ENCODE measurements at regions not wholly inside any gene's neighbourhood (a gene's known extent, or its start where the extent isn't known, plus 50 kb on each side); places are given as distances from the start of the nearest gene placed in this dataset.

DNA sequence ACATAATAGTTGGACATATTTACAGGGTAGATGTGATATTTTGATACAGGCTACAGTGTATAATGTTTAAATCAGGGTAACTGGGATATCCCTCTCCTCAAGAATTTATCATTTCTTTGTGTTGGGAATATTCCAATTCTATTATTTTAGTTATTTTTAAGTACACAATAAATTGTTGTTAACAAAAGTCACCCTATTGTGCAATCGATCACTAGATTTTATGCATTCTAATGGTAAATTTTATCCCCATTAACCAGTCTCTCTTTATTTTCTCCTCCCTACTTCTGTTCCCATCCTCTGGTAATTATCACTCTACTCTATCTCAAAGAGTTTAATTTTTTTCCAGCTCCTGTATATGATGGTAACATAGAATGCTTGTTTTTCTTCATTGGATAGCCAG lies 1631.9 kb upstream of the PABPC4L start:
- Mint-ChIP-seq H3K9me3 (peaks cover 8 to 9% of the 10 kb centered on the region in 2 donors), H3K36me3 (no peaks in the 10 kb centered on the region), H3K4me3 (no peak overlapping the region), H3K27me3 (ENCODE audit: low read depth in 2 of 2) (no peaks in the 10 kb centered on the region), H3K4me1 (no peaks in the 10 kb centered on the region), H3K27ac (no peak overlapping the region)
- H3K27ac ChIP-seq (ENCODE audit: low read length), result no peak overlapping the region
- no peaks in the 10 kb centered on the region for H3K9me3 ChIP-seq (ENCODE audit: control insufficient read depth, insufficient read depth, low read length)
- no peak overlapping the region for H3K4me3 ChIP-seq (ENCODE audit: low read length)
- TF ChIP-seq, protein P1, sequence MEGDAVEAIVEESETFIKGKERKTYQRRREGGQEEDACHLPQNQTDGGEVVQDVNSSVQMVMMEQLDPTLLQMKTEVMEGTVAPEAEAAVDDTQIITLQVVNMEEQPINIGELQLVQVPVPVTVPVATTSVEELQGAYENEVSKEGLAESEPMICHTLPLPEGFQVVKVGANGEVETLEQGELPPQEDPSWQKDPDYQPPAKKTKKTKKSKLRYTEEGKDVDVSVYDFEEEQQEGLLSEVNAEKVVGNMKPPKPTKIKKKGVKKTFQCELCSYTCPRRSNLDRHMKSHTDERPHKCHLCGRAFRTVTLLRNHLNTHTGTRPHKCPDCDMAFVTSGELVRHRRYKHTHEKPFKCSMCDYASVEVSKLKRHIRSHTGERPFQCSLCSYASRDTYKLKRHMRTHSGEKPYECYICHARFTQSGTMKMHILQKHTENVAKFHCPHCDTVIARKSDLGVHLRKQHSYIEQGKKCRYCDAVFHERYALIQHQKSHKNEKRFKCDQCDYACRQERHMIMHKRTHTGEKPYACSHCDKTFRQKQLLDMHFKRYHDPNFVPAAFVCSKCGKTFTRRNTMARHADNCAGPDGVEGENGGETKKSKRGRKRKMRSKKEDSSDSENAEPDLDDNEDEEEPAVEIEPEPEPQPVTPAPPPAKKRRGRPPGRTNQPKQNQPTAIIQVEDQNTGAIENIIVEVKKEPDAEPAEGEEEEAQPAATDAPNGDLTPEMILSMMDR (IDR thresholded peaks at IDR 0.05), result no peak
- no peaks in the 10 kb centered on the region for H3K27me3 ChIP-seq (ENCODE audit: control insufficient read depth, insufficient read depth, low read length)
- DNase-seq, result no peak
- H3K4me1 ChIP-seq (ENCODE audit: control insufficient read depth, insufficient read depth, low read length), result no peaks in the 10 kb centered on the region
- H3K36me3 ChIP-seq (ENCODE audit: control insufficient read depth, insufficient read depth, low read length), result no peaks in the 10 kb centered on the region
- 71% methylated on average over 1 of the region's 1 CpG for WGBS (ENCODE audit: insufficient coverage)
- ATAC-seq, result no peak
- intact Hi-C loops (cut with micrococcal nuclease), result no loop called here

DNA sequence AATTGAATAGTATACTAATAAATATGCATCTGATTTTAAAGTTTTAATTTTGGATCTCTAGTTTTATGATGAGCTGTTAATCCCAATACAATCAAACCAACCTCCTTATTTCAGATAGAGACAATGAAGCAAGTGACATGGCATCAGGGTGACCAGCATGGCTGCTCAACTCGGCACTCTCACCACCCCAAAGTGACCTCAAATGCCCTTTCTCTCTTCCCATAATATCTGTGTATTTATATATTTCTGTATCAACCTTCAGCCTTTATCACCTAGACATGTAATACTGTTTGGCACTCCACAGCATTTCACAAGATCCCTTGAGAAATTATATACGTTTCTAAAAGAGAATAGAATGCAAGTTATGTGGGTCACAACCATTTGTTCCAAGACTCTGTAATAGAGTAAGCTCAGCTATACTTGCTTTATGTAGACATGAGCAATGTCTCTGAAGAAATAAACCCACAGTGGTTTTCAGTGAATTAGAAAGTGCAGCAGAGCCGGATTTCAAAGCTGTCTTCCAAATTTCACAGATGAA lies 1623.2 kb upstream of the PABPC4L start:
- DNase-seq (no peak), ATAC-seq (no peak)
- no peaks in the 10 kb centered on the region for H3K9me3 ChIP-seq (ENCODE audit: control insufficient read depth, insufficient read depth, low read length)
- no peaks in the 10 kb centered on the region for H3K27me3 ChIP-seq (ENCODE audit: control insufficient read depth, insufficient read depth, low read length)
- H3K27me3 Mint-ChIP-seq (ENCODE audit: low read depth in 2 of 2), result no peaks in the 10 kb centered on the region
- no peak overlapping the region for H3K4me3 ChIP-seq (ENCODE audit: low read length)
- H3K36me3 Mint-ChIP-seq, result no peaks in the 10 kb centered on the region
- no peak overlapping the region for H3K4me3 Mint-ChIP-seq
- intact Hi-C loops (cut with micrococcal nuclease), result no loop called here
- H3K4me1 ChIP-seq (ENCODE audit: control insufficient read depth, insufficient read depth, low read length), result no peaks in the 10 kb centered on the region
- no peaks in the 10 kb centered on the region for H3K4me1 Mint-ChIP-seq
- no peaks in the 10 kb centered on the region for H3K36me3 ChIP-seq (ENCODE audit: control insufficient read depth, insufficient read depth, low read length)
- no peak overlapping the region for H3K27ac ChIP-seq (ENCODE audit: low read length)
- 77% methylated on average over 2 of the region's 3 CpGs for WGBS (ENCODE audit: insufficient coverage)
- H3K27ac Mint-ChIP-seq, result no peak overlapping the region
- H3K9me3 Mint-ChIP-seq, result peaks cover 12 to 14% of the 10 kb centered on the region in 2 donors
- TF ChIP-seq, protein P1 (IDR thresholded peaks at IDR 0.05), result no peak

DNA sequence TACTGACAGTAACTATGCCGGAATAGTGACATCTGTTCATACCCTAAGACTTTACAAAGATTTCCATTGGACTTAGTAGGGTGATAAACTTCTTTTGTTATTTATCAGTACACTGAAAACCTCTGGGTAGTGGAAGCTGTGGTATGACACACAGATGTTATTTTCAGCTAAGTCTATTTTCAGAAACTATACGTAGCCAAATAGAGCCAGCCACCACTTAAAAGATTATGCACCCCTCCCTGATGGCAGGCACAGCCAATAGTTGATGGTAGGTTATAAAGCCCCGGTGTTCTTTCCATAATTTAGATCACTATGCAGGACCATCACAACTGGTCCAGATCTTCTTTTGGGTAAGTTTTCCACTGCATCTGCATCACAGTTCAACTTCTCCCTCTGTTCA lies 1603.2 kb upstream of the PABPC4L start:
- DNase-seq (no peak), ATAC-seq (no peak)
- Mint-ChIP-seq H3K9me3 (peaks cover 0 to 2% of the 10 kb centered on the region in 2 donors), H3K27ac (no peak overlapping the region), H3K4me3 (no peak overlapping the region), H3K27me3 (ENCODE audit: low read depth in 2 of 2) (no peaks in the 10 kb centered on the region), H3K4me1 (no peaks in the 10 kb centered on the region), H3K36me3 (no peaks in the 10 kb centered on the region)
- Histone ChIP-seq H3K27ac (ENCODE audit: low read length) (no peak overlapping the region), H3K9me3 (ENCODE audit: control insufficient read depth, insufficient read depth, low read length) (no peaks in the 10 kb centered on the region), H3K36me3 (ENCODE audit: control insufficient read depth, insufficient read depth, low read length) (no peaks in the 10 kb centered on the region), H3K27me3 (ENCODE audit: control insufficient read depth, insufficient read depth, low read length) (no peaks in the 10 kb centered on the region), H3K4me1 (ENCODE audit: control insufficient read depth, insufficient read depth, low read length) (no peaks in the 10 kb centered on the region), H3K4me3 (ENCODE audit: low read length) (no peak overlapping the region)
- intact Hi-C loops (cut with micrococcal nuclease), result no loop called here
- WGBS (ENCODE audit: insufficient coverage), result 91% methylated on average over 1 of the region's 3 CpGs
- TF ChIP-seq, protein P1 (IDR thresholded peaks at IDR 0.05), result no peak

DNA sequence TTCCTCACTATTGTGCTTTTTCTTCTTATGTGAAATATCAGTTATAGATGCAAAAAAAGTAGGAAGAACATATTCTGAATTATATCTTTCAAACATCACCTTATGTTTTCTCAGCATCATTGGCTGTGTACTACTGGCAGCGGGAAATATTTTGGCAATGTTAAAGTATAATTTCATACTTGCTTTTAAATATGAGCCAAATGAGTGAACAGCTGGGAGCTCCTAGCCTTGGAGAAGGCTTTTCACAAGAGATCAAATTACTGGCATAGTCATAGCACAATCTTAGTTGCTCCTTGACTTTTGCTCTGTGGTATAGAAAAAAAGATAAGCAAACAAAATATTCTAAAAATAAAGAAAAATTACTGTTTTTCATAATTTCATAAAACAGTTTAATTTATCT lies 1575.8 kb upstream of the PABPC4L start:
- Histone ChIP-seq H3K36me3 (ENCODE audit: control insufficient read depth, insufficient read depth, low read length) (no peaks in the 10 kb centered on the region), H3K27ac (ENCODE audit: low read length) (no peak overlapping the region), H3K4me3 (ENCODE audit: low read length) (no peak overlapping the region), H3K9me3 (ENCODE audit: control insufficient read depth, insufficient read depth, low read length) (peaks cover 4% of the 10 kb centered on the region), H3K27me3 (ENCODE audit: control insufficient read depth, insufficient read depth, low read length) (no peaks in the 10 kb centered on the region), H3K4me1 (ENCODE audit: control insufficient read depth, insufficient read depth, low read length) (no peaks in the 10 kb centered on the region)
- TF ChIP-seq, protein P1 (IDR thresholded peaks at IDR 0.05), result no peak
- Mint-ChIP-seq H3K36me3 (no peaks in the 10 kb centered on the region), H3K9me3 (peaks cover 6 to 19% of the 10 kb centered on the region in 2 donors), H3K27me3 (ENCODE audit: low read depth in 2 of 2) (no peaks in the 10 kb centered on the region), H3K4me1 (no peaks in the 10 kb centered on the region), H3K27ac (no peak overlapping the region), H3K4me3 (no peak overlapping the region)
- DNase-seq, result no peak
- no peak for ATAC-seq
- WGBS (ENCODE audit: insufficient coverage), result 100% methylated on average over 1 of the region's 1 CpG
- intact Hi-C loops (cut with micrococcal nuclease), result no loop called here

Measured in natural killer cell (primary cell).